Lower leg skin (tissue), 4 donors: ENCODE measurements at regions not wholly inside any gene's neighbourhood (a gene's known extent, or its start where the extent isn't known, plus 50 kb on each side); places are given as distances from the start of the nearest gene placed in this dataset.

Source experiments
- DNase-seq, 2 donors: peaks; one replicate each; pipeline ENCODE4 v3.0.0-alpha.2; 2019; ENCODE audit warnings: low spot score in 2 of 2
- H3K4me3 ChIP-seq: fragments of 200-600 bp; sonication (generic); 2 replicates; pipeline ENCODE4 v1.5.1; 2017; ENCODE audit warnings: mild to moderate bottlenecking, low read depth; ENCODE audit not compliant: poor library complexity, severe bottlenecking
- POLR2A ChIP-seq, 2 donors: fragments of 450-650 bp; IDR thresholded peaks; one replicate each; pipeline ENCODE4 v1.6.1; 2016 to 2017; ENCODE audit warnings: antibody characterized with exemption in 2 of 2, mild to moderate bottlenecking in 1 of 2, moderate library complexity in 1 of 2
- WGBS, 2 donors: methylation state at CpG; one replicate each; pipeline ENCODE4 v1.1.5; 2018; 5-methylcytosine and 5-hydroxymethylcytosine counted together
- intact Hi-C: fragments of 100-400 bp; cut with DNase I; formaldehyde crosslinking; loops from one replicate; pipeline ENCODE4 v1.15.0; 2023; ENCODE audit warnings: low total_unique reads
- TF ChIP-seq, protein P1 (sequence below), 3 donors: fragments of 450-650 bp; IDR thresholded peaks; one replicate each; pipeline ENCODE4 v1.5.1; 2016; ENCODE audit warnings: antibody characterized with exemption in 3 of 3, mild to moderate bottlenecking in 3 of 3, moderate library complexity in 2 of 3

DNA sequence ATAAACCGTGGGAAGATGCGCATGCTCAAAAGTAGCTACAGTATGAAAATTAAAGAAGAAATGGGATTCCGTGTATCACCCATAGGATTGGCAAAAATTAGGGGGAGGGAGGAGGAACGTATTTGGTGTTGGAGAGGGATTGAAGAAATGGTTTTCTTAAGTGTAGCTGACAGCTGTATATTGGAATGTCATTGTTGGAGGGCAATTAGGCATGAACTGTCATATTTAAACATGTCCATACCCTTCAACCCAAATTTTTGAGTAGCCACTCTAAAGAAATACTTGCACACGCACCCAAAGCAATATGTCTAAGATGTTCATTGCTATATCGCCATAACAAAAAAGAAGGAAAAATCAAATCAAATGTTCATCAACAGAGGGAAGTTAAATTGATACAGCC, 144.7 kb downstream of the TLE3 start:
- TF ChIP-seq, protein P1, sequence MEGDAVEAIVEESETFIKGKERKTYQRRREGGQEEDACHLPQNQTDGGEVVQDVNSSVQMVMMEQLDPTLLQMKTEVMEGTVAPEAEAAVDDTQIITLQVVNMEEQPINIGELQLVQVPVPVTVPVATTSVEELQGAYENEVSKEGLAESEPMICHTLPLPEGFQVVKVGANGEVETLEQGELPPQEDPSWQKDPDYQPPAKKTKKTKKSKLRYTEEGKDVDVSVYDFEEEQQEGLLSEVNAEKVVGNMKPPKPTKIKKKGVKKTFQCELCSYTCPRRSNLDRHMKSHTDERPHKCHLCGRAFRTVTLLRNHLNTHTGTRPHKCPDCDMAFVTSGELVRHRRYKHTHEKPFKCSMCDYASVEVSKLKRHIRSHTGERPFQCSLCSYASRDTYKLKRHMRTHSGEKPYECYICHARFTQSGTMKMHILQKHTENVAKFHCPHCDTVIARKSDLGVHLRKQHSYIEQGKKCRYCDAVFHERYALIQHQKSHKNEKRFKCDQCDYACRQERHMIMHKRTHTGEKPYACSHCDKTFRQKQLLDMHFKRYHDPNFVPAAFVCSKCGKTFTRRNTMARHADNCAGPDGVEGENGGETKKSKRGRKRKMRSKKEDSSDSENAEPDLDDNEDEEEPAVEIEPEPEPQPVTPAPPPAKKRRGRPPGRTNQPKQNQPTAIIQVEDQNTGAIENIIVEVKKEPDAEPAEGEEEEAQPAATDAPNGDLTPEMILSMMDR (IDR thresholded peaks at IDR 0.05): no peak
- TF ChIP-seq POLR2A (IDR thresholded peaks at IDR 0.05): no peak
- H3K4me3 ChIP-seq: no peak overlapping the region
- peak in 1 of 2 donors; percentile 7 for DNase-seq
- WGBS, 2 donors: 81 to 82% methylated on average over 6 of the region's 6 CpGs
- intact Hi-C loops: no loop called here

DNA sequence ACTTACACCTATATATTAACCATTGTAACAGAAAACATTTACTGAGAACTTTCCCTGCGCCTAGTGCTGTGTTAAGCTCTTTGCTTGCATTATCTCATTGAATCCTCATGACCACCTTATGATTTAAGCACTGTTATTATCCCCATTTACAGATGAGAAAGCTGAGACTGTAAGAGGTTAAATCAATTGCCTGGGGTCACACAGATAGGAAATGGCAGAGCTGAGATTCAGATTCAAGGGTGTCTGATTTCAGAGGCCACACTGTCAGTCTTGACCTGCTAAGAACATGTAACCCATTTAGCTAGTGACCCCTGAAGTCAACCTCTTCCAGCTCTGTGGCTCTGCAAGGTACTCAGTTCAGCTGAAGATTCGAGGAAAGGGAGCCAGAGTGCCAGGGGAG, 143.9 kb downstream of the TLE3 start:
- TF ChIP-seq, protein P1 (IDR thresholded peaks at IDR 0.05): no peak
- TF ChIP-seq POLR2A (IDR thresholded peaks at IDR 0.05): no peak
- 57 to 85% methylated on average over 2 of the region's 2 CpGs for WGBS, 2 donors
- no peak overlapping the region for H3K4me3 ChIP-seq
- DNase-seq: no peak
- intact Hi-C loops: no loop called here

DNA sequence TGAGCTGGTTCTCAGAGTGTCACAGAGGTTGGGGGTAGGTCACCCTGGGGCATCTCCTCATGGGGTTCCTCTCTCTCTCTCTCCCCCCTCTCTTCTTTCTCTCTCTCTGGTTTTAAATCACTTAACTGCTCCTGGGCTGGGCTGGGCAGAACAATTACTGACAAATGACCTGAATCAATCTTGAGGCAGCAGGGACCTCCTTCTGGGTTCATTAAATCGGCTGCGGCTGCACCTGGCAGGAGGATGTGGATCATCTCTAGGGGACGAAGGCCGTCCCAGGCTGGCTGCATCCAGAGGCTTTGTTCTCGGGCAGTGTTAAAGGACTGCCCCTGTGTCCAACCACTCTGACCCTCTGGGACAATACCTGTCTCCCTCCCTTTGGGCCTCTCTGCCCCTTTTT, 143.1 kb downstream of the TLE3 start:
- TF ChIP-seq, protein P1 (IDR thresholded peaks at IDR 0.05): no peak
- TF ChIP-seq POLR2A (IDR thresholded peaks at IDR 0.05): no peak
- intact Hi-C loops: no loop called here
- 68 to 73% methylated on average over 5 of the region's 5 CpGs for WGBS, 2 donors
- DNase-seq: no peak
- no peak overlapping the region for H3K4me3 ChIP-seq

DNA sequence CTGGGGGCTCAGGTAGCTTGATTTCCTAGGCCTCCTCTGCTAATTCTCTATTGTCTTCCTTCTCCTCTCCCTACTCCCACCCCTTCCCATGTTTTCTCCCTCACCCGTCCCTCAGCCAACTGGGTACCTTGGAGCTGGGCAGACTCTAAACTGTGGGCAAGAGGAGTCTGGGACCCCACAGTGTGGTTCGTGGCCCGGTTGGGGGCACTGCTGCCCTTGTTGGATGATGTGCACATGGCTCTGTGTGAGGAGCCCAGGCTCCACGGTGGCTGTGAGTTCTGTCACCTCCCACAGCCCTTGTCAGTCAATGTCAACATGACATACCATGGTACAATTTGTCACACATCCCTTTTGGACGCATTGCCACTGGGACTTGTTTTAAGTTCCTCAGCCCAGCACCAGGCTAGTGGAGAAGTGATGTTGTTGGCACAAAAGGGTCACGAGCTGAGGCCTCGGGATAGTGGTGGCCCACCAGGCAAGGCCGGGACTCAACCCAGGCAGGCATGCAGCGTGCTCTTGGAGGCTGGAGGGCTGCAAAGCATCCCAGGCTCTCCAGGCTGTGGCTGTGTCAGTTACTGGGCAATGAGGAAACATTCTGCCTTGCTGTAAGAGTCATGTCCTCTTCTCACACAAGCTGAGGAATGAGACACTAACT, 142.3 kb downstream of the TLE3 start:
- WGBS, 2 donors: 80 to 85% methylated on average over 9 of the region's 9 CpGs
- TF ChIP-seq POLR2A (IDR thresholded peaks at IDR 0.05): no peak
- TF ChIP-seq, protein P1 (IDR thresholded peaks at IDR 0.05): no peak
- H3K4me3 ChIP-seq: no peak overlapping the region
- DNase-seq: peak in 1 of 2 donors; percentile 78
- intact Hi-C loops: no loop called here

DNA sequence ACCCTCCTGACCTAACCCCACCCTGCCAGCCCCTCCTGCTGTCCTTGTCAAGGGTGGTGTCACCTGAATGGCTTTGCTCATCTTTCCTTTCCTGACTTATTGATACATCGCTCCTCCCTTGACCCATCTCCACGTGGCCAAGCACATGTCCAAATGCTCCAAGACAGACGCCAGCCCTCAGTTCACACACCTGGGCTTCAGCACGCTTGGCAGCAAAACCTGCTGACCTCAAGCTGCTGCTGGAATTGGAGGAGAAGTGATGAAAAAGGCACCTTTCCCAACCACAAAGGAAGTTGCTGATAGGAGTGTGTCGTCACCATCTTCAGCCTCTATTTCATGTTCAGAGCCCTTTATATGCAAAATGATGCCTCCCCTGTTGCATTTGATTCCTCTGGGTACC, 141.3 kb downstream of the TLE3 start:
- peak in 1 of 2 donors; percentile 25 for DNase-seq
- no peak overlapping the region for H3K4me3 ChIP-seq
- WGBS, 2 donors: 85 to 87% methylated on average over 5 of the region's 5 CpGs
- TF ChIP-seq, protein P1 (IDR thresholded peaks at IDR 0.05): no peak
- no peak for TF ChIP-seq POLR2A (IDR thresholded peaks at IDR 0.05)
- intact Hi-C loops: no loop called here

DNA sequence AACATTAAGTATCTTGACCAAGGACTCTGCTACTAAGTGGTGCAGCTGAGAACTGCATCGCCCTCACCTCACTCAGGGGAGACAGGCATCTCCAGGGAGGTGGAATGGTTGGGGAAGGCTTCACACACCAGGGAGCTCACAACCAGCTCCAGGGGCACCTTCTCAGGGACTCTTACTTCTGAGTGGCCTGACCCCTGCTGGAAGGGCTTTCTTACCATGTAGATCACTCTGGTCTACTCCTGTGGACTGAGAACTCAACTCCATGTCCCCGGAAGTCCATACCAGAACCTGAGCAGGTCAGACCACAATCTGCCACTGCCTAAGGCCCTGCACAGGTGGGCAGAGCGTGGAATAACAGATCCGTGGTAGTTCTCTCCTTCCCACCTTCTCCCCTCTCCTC, 140.5 kb downstream of the TLE3 start:
- H3K4me3 ChIP-seq: no peak overlapping the region
- no peak for TF ChIP-seq POLR2A (IDR thresholded peaks at IDR 0.05)
- TF ChIP-seq, protein P1 (IDR thresholded peaks at IDR 0.05): no peak
- 81 to 83% methylated on average over 4 of the region's 4 CpGs for WGBS, 2 donors
- DNase-seq: peak in 1 of 2 donors; percentile 26
- intact Hi-C loops: no loop called here
